GM19193 (cell line): ENCODE measurements at regions not wholly inside any gene's neighbourhood (a gene's known extent, or its start where the extent isn't known, plus 50 kb on each side); places are given as distances from the start of the nearest gene placed in this dataset.

ENCODE experiments used
- POLR2A ChIP-seq: IDR thresholded peaks from 4 replicates; pipeline ENCODE4 v1.6.1; 2011; ENCODE audit not compliant: insufficient read depth, insufficient read length; ENCODE audit errors: extremely low read depth

- no peak for TF ChIP-seq POLR2A
These were observed 151.9 kb downstream of the C9orf152 start for GRCh38 chr9:110056062-110056461.

GRCh38 chr9:110058304-110058953 is 149.5 kb downstream of the C9orf152 start:
- no peak for TF ChIP-seq POLR2A

GRCh38 chr9:110059461-110059860 is 148.5 kb downstream of the C9orf152 start:
- no peak for TF ChIP-seq POLR2A

- no peak for TF ChIP-seq POLR2A
These were observed 143.2 kb downstream of the C9orf152 start for GRCh38 chr9:110064803-110065202.

GRCh38 chr9:110065532-110065931 is 142.4 kb downstream of the C9orf152 start:
- TF ChIP-seq POLR2A, result no peak

- no peak for TF ChIP-seq POLR2A
These were observed 140.8 kb downstream of the C9orf152 start for GRCh38 chr9:110066929-110067716.

GRCh38 chr9:110068212-110068611 is 139.7 kb downstream of the C9orf152 start:
- TF ChIP-seq POLR2A, result no peak

- TF ChIP-seq POLR2A, result no peak
These were observed 138.4 kb downstream of the C9orf152 start for GRCh38 chr9:110069326-110070248.

GRCh38 chr9:110072597-110073355 is 135.2 kb downstream of the C9orf152 start:
- no peak for TF ChIP-seq POLR2A

GRCh38 chr9:110073356-110073905 is 134.5 kb downstream of the C9orf152 start:
- no peak for TF ChIP-seq POLR2A

GRCh38 chr9:110076894-110077725 is 130.8 kb downstream of the C9orf152 start:
- TF ChIP-seq POLR2A, result no peak

- no peak for TF ChIP-seq POLR2A
These were observed 130.0 kb downstream of the C9orf152 start for GRCh38 chr9:110077925-110078324.

GRCh38 chr9:110078604-110079003 is 129.4 kb downstream of the C9orf152 start:
- TF ChIP-seq POLR2A, result no peak
